HEK293 (cell line): ENCODE measurements at regions not wholly inside any gene's neighbourhood (a gene's known extent, or its start where the extent isn't known, plus 50 kb on each side); places are given as distances from the start of the nearest gene placed in this dataset.
A peak's percentile ranks its signal among the peaks of the same experiment; 100 is the strongest.

Experiments
- GLI2 ChIP-seq: fragments of 450-650 bp; formaldehyde crosslinking; IDR thresholded peaks from 2 replicates; pipeline ENCODE4; 2017; ENCODE audit warnings: missing biosample characterization, missing genetic modification characterization, low read depth, borderline replicate concordance
- GLI4 ChIP-seq: fragments of 450-650 bp; formaldehyde crosslinking; IDR thresholded peaks from 2 replicates; pipeline ENCODE4 v1.5.1; 2016; ENCODE audit warnings: missing biosample characterization, missing genetic modification characterization
- HIC1 ChIP-seq: fragments of 450-650 bp; formaldehyde crosslinking; IDR thresholded peaks from 2 replicates; pipeline ENCODE4 v1.5.1; 2016; ENCODE audit warnings: missing biosample characterization, missing genetic modification characterization
- PATZ1 ChIP-seq: fragments of 450-650 bp; formaldehyde crosslinking; IDR thresholded peaks from 2 replicates; pipeline ENCODE4 v1.5.1; 2016; ENCODE audit warnings: missing biosample characterization, missing genetic modification characterization
- RBAK ChIP-seq: fragments of 450-650 bp; formaldehyde crosslinking; IDR thresholded peaks from 2 replicates; pipeline ENCODE4 v1.5.1; 2016; ENCODE audit warnings: missing biosample characterization, missing genetic modification characterization
- ZBTB11 ChIP-seq: fragments of 450-650 bp; formaldehyde crosslinking; conservative IDR thresholded peaks from 2 replicates; pipeline ENCODE4 v1.5.1; 2016; ENCODE audit warnings: low read depth, missing biosample characterization, missing genetic modification characterization
- ZBTB20 ChIP-seq: fragments of 450-650 bp; formaldehyde crosslinking; IDR thresholded peaks from 2 replicates; pipeline ENCODE4 v1.5.1; 2016; ENCODE audit warnings: missing biosample characterization, missing genetic modification characterization
- ZBTB21 ChIP-seq: fragments of 450-650 bp; formaldehyde crosslinking; IDR thresholded peaks from 2 replicates; pipeline ENCODE4 v1.5.1; 2017; ENCODE audit warnings: missing biosample characterization, missing genetic modification characterization
- ZBTB8A ChIP-seq: fragments of 450-650 bp; formaldehyde crosslinking; IDR thresholded peaks from 2 replicates; pipeline ENCODE4 v1.5.1; 2016; ENCODE audit warnings: missing biosample characterization, missing genetic modification characterization
- ZFP3 ChIP-seq: fragments of 450-650 bp; formaldehyde crosslinking; IDR thresholded peaks from 2 replicates; pipeline ENCODE4 v1.5.1; 2016; ENCODE audit warnings: low read depth, missing biosample characterization, missing genetic modification characterization
- ZFP37 ChIP-seq: fragments of 450-650 bp; formaldehyde crosslinking; IDR thresholded peaks from 2 replicates; pipeline ENCODE4 v1.5.1; 2016; ENCODE audit warnings: missing biosample characterization, missing genetic modification characterization
- ZIC2 ChIP-seq: fragments of 450-650 bp; formaldehyde crosslinking; IDR thresholded peaks from 2 replicates; pipeline ENCODE4 v1.5.1; 2016; ENCODE audit warnings: missing biosample characterization, missing genetic modification characterization
- ZNF140 ChIP-seq: fragments of 450-650 bp; formaldehyde crosslinking; IDR thresholded peaks from 2 replicates; pipeline ENCODE4 v1.5.1; 2016; ENCODE audit warnings: missing biosample characterization, missing genetic modification characterization
- ZNF157 ChIP-seq: fragments of 450-650 bp; formaldehyde crosslinking; IDR thresholded peaks from 2 replicates; pipeline ENCODE4 v1.5.1; 2016; ENCODE audit warnings: missing biosample characterization, missing genetic modification characterization
- ZNF19 ChIP-seq: fragments of 450-650 bp; formaldehyde crosslinking; IDR thresholded peaks from 2 replicates; pipeline ENCODE4; 2016; ENCODE audit warnings: missing biosample characterization, missing genetic modification characterization, low read depth
- ZNF223 ChIP-seq: fragments of 450-650 bp; formaldehyde crosslinking; IDR thresholded peaks from 2 replicates; pipeline ENCODE4 v1.5.1; 2016; ENCODE audit warnings: missing biosample characterization, missing genetic modification characterization
- ZNF266 ChIP-seq: fragments of 450-650 bp; formaldehyde crosslinking; IDR thresholded peaks from 2 replicates; pipeline ENCODE4 v1.5.1; 2016; ENCODE audit warnings: missing biosample characterization, missing genetic modification characterization, low read depth
- ZNF354C ChIP-seq: fragments of 450-650 bp; formaldehyde crosslinking; IDR thresholded peaks from 2 replicates; pipeline ENCODE4 v1.5.1; 2016; ENCODE audit warnings: missing biosample characterization, missing genetic modification characterization, low read depth, borderline replicate concordance
- ZNF426 ChIP-seq: fragments of 450-650 bp; formaldehyde crosslinking; IDR thresholded peaks from 2 replicates; pipeline ENCODE4 v1.5.1; 2017; ENCODE audit warnings: missing biosample characterization, missing genetic modification characterization, mild to moderate bottlenecking, inconsistent platforms, moderate library complexity
- ZNF501 ChIP-seq: fragments of 450-650 bp; formaldehyde crosslinking; IDR thresholded peaks from 2 replicates; pipeline ENCODE4 v1.5.1; 2016; ENCODE audit warnings: missing biosample characterization, missing genetic modification characterization
- ZNF514 ChIP-seq: fragments of 450-650 bp; formaldehyde crosslinking; IDR thresholded peaks from 2 replicates; pipeline ENCODE4 v1.5.1; 2016; ENCODE audit warnings: missing biosample characterization, missing genetic modification characterization
- ZNF529 ChIP-seq: fragments of 450-650 bp; formaldehyde crosslinking; IDR thresholded peaks from 2 replicates; pipeline ENCODE4 v1.5.1; 2017; ENCODE audit warnings: missing genetic modification characterization, missing biosample characterization; ENCODE audit not compliant: insufficient replicate concordance
- ZNF558 ChIP-seq: fragments of 450-650 bp; formaldehyde crosslinking; IDR thresholded peaks from 2 replicates; pipeline ENCODE4 v1.5.1; 2016; ENCODE audit warnings: missing biosample characterization, missing genetic modification characterization
- ZNF560 ChIP-seq: fragments of 450-650 bp; formaldehyde crosslinking; IDR thresholded peaks from 2 replicates; pipeline ENCODE4 v1.5.1; 2017; ENCODE audit warnings: missing biosample characterization, missing genetic modification characterization, borderline replicate concordance
- ZNF600 ChIP-seq: fragments of 450-650 bp; formaldehyde crosslinking; IDR thresholded peaks from 2 replicates; pipeline ENCODE4 v1.5.1; 2016; ENCODE audit warnings: missing biosample characterization, missing genetic modification characterization
- ZNF621 ChIP-seq: fragments of 450-650 bp; formaldehyde crosslinking; IDR thresholded peaks from 2 replicates; pipeline ENCODE4 v1.5.1; 2017; ENCODE audit warnings: missing biosample characterization, missing genetic modification characterization
- ZNF623 ChIP-seq: fragments of 450-650 bp; formaldehyde crosslinking; IDR thresholded peaks from 2 replicates; pipeline ENCODE4 v1.5.1; 2016; ENCODE audit warnings: missing biosample characterization, missing genetic modification characterization
- ZNF654 ChIP-seq: fragments of 450-650 bp; formaldehyde crosslinking; IDR thresholded peaks from 2 replicates; pipeline ENCODE4 v1.5.1; 2016; ENCODE audit warnings: low read depth, missing biosample characterization, missing genetic modification characterization
- ZNF747 ChIP-seq: fragments of 450-650 bp; formaldehyde crosslinking; IDR thresholded peaks from 2 replicates; pipeline ENCODE4 v1.5.1; 2016; ENCODE audit warnings: missing biosample characterization, missing genetic modification characterization
- ZNF791 ChIP-seq: fragments of 450-650 bp; formaldehyde crosslinking; IDR thresholded peaks from 2 replicates; pipeline ENCODE4 v1.5.1; 2016; ENCODE audit warnings: missing biosample characterization, missing genetic modification characterization
- ZNF830 ChIP-seq: fragments of 450-650 bp; IDR thresholded peaks from 2 replicates; pipeline ENCODE4 v1.5.0; 2018; ENCODE audit warnings: missing biosample characterization, missing genetic modification characterization, low read depth, mild to moderate bottlenecking, moderate library complexity
- ZSCAN16 ChIP-seq: fragments of 450-650 bp; formaldehyde crosslinking; IDR thresholded peaks from 2 replicates; pipeline ENCODE4 v1.5.1; 2016; ENCODE audit warnings: missing biosample characterization, missing genetic modification characterization
- ZXDB ChIP-seq: fragments of 450-650 bp; formaldehyde crosslinking; IDR thresholded peaks from 2 replicates; pipeline ENCODE4 v1.5.1; 2016; ENCODE audit warnings: missing biosample characterization, missing genetic modification characterization

- TF ChIP-seq ZXDB (tag by site-specific recombination) (peak; percentile 60; the same call in 1 of the 2 replicates), ZBTB8A (tag by site-specific recombination) (peak; percentile 88), PATZ1 (no peak), ZNF830 (no peak), ZNF426 (tag by site-specific recombination) (peak; percentile 97), ZNF529 (tag by site-specific recombination) (peak; percentile 72), ZNF791 (tag by site-specific recombination) (peak; percentile 50; the same call in 1 of the 2 replicates), ZNF621 (tag by site-specific recombination) (no peak), ZSCAN16 (tag by site-specific recombination) (no peak), ZNF140 (peak; percentile 95), ZNF654 (peak; percentile 37), ZNF157 (tag by site-specific recombination) (0 out of 2 replicates have a peak, but pooled peaks have one; percentile 13), ZFP37 (0 out of 2 replicates have a peak, but pooled peaks have one; percentile 59), ZNF600 (no peak), ZNF558 (tag by site-specific recombination) (peak; percentile 60), HIC1 (tag by site-specific recombination) (no peak), ZBTB20 (tag by site-specific recombination) (no peak), GLI2 (peak; percentile 47; the same call in 1 of the 2 replicates), ZNF354C (0 out of 2 replicates have a peak, but pooled peaks have one; percentile 58), ZNF501 (tag by site-specific recombination) (0 out of 2 replicates have a peak, but pooled peaks have one; percentile 52), ZNF623 (tag by site-specific recombination) (peak; percentile 78), ZBTB21 (tag by site-specific recombination) (peak; percentile 43; the same call in 1 of the 2 replicates), ZNF266 (tag by site-specific recombination) (peak; percentile 88), RBAK (0 out of 2 replicates have a peak, but pooled peaks have one; percentile 27), ZNF514 (peak; percentile 75; the same call in 1 of the 2 replicates), ZNF560 (tag by site-specific recombination) (peak; percentile 44; the same call in 1 of the 2 replicates), ZNF223 (tag by site-specific recombination) (peak; percentile 70; the same call in 1 of the 2 replicates), ZBTB11 (tag by site-specific recombination) (peak; percentile 86), ZNF747 (tag by site-specific recombination) (no peak), GLI4 (tag by site-specific recombination) (no peak), ZFP3 (peak; percentile 49; the same call in 1 of the 2 replicates), ZNF19 (peak; percentile 94), ZIC2 (no peak)
Observed at GRCh38 chr12:131454418-131455217, 256.3 kb upstream of the SFSWAP start (continued).
